Left lung (tissue), 4 donors: ENCODE measurements at regions not wholly inside any gene's neighbourhood (a gene's known extent, or its start where the extent isn't known, plus 50 kb on each side); places are given as distances from the start of the nearest gene placed in this dataset.

ENCODE experiments used
- ATAC-seq: fragments of 200-7000 bp; cut with Tn5 transposase; one replicate; pipeline ENCODE4 v1.9.1; 2020; ENCODE audit warnings: moderate library complexity
- DNase-seq, 4 donors: peaks; one replicate each; pipeline ENCODE4 v3.0.0-alpha.2; 2013 to 2020
- H3K27ac ChIP-seq, 2 donors: fragments of 200-600 bp; sonication (generic) in 1 of 2; one replicate each; pipeline versions ENCODE4 v1.5.0 to v1.8.0; 2020 to 2021
- H3K27me3 ChIP-seq, 2 donors: fragments of 200-600 bp; sonication (generic) in 1 of 2; one replicate each; pipeline versions ENCODE4 v1.5.0 to v1.8.0; 2020 to 2021
- H3K36me3 ChIP-seq, 2 donors: fragments of 200-600 bp; sonication (generic) in 1 of 2; one replicate each; pipeline versions ENCODE4 v1.5.0 to v1.8.0; 2020 to 2021
- H3K4me1 ChIP-seq, 2 donors: fragments of 200-600 bp; one replicate each; pipeline ENCODE4 v1.8.0; 2021
- H3K4me3 ChIP-seq, 2 donors: fragments of 200-600 bp; sonication (generic) in 1 of 2; one replicate each; pipeline versions ENCODE4 v1.5.0 to v1.8.0; 2020 to 2021; ENCODE audit warnings: mild to moderate bottlenecking in 1 of 2
- H3K9me3 ChIP-seq, 2 donors: fragments of 200-600 bp; sonication (generic) in 1 of 2; one replicate each; pipeline versions ENCODE4 v1.5.0 to v1.8.0; 2020 to 2021
- intact Hi-C, 2 donors: fragments of 100-400 bp; cut with DNase I; formaldehyde crosslinking; loops; one replicate each; pipeline versions ENCODE4 v1.11.2 to v1.14.2; 2022
- TF ChIP-seq, protein P1 (sequence below), 2 donors: fragments of 200-600 bp; sonication (generic) in 1 of 2; IDR thresholded peaks; one replicate each; pipeline versions ENCODE4 v1.5.0 to v1.8.0; 2021; ENCODE audit warnings: antibody characterized with exemption in 2 of 2
- donor health status: DM: no; HTN: yes; CAD: no.
- donor health status: DM: no; HTN: no; CAD: no.

DNA sequence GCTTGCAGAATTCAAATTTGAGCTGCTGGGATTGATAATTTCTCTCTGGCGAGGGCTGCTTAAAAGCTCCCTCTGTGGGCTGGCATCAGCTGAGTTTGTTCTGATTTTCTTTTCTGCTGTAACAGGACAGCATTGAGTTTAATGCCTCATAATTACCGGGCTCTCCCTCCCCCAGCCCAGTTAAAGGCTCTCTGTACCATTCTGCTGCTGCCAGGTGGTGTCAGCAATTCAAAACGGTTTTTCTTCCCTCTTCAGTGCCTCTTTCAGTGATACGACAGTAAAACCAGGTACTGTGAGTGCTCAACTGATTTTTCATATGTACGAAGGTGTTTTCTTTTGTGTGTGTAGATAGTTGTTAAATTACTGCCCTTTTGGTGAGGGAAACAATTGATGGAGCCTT lies 509.3 kb upstream of the CTNND2 start:
- Histone ChIP-seq H3K27me3 (no peaks in the 10 kb centered on the region), H3K27ac (no peak overlapping the region), H3K9me3 (peaks cover 0 to 4% of the 10 kb centered on the region in 2 donors), H3K4me1 (no peaks in the 10 kb centered on the region), H3K4me3 (no peak overlapping the region), H3K36me3 (no peaks in the 10 kb centered on the region)
- no peak for ATAC-seq
- TF ChIP-seq, protein P1, sequence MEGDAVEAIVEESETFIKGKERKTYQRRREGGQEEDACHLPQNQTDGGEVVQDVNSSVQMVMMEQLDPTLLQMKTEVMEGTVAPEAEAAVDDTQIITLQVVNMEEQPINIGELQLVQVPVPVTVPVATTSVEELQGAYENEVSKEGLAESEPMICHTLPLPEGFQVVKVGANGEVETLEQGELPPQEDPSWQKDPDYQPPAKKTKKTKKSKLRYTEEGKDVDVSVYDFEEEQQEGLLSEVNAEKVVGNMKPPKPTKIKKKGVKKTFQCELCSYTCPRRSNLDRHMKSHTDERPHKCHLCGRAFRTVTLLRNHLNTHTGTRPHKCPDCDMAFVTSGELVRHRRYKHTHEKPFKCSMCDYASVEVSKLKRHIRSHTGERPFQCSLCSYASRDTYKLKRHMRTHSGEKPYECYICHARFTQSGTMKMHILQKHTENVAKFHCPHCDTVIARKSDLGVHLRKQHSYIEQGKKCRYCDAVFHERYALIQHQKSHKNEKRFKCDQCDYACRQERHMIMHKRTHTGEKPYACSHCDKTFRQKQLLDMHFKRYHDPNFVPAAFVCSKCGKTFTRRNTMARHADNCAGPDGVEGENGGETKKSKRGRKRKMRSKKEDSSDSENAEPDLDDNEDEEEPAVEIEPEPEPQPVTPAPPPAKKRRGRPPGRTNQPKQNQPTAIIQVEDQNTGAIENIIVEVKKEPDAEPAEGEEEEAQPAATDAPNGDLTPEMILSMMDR (IDR thresholded peaks at IDR 0.05), result no peak
- DNase-seq, result no peak
- intact Hi-C loops, result no loop called here

DNA sequence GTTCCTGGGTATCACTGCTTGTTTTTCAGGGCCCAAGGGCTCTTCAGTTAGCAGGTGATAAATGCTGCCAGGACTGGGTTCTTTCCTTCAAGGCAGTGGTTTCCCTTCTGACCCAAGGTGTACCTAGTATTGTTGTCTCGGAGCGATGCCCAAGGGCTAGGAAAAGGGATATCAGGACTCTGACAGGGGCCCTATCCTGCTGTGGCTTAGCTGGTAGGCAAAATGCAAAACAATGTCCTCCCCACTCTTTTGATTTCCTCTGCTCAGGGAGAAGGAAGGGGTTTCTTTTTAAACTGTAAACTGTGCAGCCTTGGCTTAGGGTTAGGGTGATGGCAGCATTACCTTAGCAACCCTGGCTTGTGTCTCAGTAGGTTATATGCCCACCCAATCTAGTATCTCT lies 508.8 kb upstream of the CTNND2 start:
- H3K4me1 ChIP-seq, result no peaks in the 10 kb centered on the region
- H3K36me3 ChIP-seq, result no peaks in the 10 kb centered on the region
- ATAC-seq (no peak), DNase-seq (no peak)
- no peaks in the 10 kb centered on the region for H3K27me3 ChIP-seq
- no peak overlapping the region for H3K27ac ChIP-seq
- TF ChIP-seq, protein P1 (IDR thresholded peaks at IDR 0.05), result no peak
- intact Hi-C loops, result no loop called here
- H3K9me3 ChIP-seq, result peaks cover 0 to 4% of the 10 kb centered on the region in 2 donors
- no peak overlapping the region for H3K4me3 ChIP-seq

DNA sequence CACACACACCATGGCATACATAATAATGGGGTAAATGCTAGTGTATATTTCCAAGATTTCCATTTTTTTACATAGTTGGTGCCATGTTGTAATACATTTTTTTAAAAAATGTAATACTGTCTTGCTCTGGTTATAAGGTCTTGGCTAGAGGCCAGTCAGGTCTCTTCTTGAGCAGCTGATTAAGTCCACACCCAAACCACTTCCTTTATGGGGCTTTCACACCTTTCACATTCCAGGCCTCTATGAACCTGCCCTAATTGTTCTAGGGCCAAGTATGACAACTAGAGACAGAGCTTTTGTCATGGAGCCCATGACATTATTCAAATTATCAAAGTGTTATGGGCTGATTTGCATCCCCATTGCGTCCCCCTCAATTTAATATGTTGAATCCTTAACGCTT lies 495.6 kb upstream of the CTNND2 start:
- intact Hi-C loops, result no loop called here
- TF ChIP-seq, protein P1 (IDR thresholded peaks at IDR 0.05), result no peak
- Histone ChIP-seq H3K9me3 (no peaks in the 10 kb centered on the region), H3K4me3 (no peak overlapping the region), H3K27me3 (no peaks in the 10 kb centered on the region), H3K4me1 (no peaks in the 10 kb centered on the region), H3K27ac (no peak overlapping the region), H3K36me3 (no peaks in the 10 kb centered on the region)
- DNase-seq (no peak), ATAC-seq (no peak)

DNA sequence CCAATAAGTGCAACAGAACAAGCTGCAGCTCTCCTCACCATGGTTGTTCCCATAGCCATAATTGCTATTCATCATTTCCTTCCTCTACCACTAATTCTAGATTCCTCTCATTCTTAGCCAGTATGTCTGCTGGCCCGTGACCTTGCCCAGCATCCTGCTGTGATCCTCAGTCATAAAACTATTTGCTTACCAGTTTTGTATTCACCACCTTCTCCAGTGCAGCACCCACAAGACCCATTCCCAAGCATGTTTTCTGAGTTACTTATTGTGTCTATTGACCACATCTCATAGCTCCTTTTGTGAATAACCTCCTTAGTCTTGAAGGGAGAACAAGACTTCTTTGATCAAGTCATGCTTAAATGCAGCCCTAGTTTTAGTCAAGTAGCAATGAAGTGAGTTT lies 488.0 kb upstream of the CTNND2 start:
- Histone ChIP-seq H3K4me3 (no peak overlapping the region), H3K36me3 (no peaks in the 10 kb centered on the region), H3K27ac (no peak overlapping the region), H3K9me3 (no peaks in the 10 kb centered on the region), H3K27me3 (no peaks in the 10 kb centered on the region), H3K4me1 (no peaks in the 10 kb centered on the region)
- intact Hi-C loops, result no loop called here
- no peak for DNase-seq
- ATAC-seq, result no peak
- TF ChIP-seq, protein P1 (IDR thresholded peaks at IDR 0.05), result no peak

DNA sequence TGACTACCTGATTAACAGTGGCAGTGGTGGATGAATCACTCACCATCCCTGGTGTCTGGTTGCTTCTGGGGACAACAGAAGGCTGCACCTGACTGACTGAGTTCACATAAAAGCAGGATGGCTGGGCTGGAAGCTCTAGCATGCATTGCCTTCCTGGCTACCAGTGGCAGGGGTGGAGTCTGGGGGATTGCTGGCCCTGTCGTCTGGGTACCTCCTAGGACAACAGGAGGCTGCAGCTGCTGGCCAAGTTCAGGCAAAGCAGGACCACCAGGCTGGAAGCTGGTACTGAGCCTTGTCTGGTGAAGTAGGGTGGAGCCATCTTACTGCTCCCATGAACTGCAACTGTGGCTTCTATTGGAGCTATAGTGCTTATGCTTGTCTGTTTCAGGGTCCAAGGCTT lies 480.8 kb upstream of the CTNND2 start:
- H3K27me3 ChIP-seq, result no peaks in the 10 kb centered on the region
- no peaks in the 10 kb centered on the region for H3K36me3 ChIP-seq
- intact Hi-C loops, result no loop called here
- H3K9me3 ChIP-seq, result peaks cover 0 to 22% of the 10 kb centered on the region in 2 donors
- H3K4me3 ChIP-seq, result no peak overlapping the region
- TF ChIP-seq, protein P1 (IDR thresholded peaks at IDR 0.05), result no peak
- H3K4me1 ChIP-seq, result no peaks in the 10 kb centered on the region
- ATAC-seq (no peak), DNase-seq (no peak)
- no peak overlapping the region for H3K27ac ChIP-seq
